ENCODE measurements at regions not wholly inside any gene's neighbourhood (a gene's known extent, or its start where the extent isn't known, plus 50 kb on each side); places are given as distances from the start of the nearest gene placed in this dataset.

- no peak for DNase-seq
These were observed 427.1 kb upstream of the C2CD4B start for GRCh38 chr15:62591842-62592838.

- DNase-seq = no peak
These were observed 427.8 kb upstream of the C2CD4B start for GRCh38 chr15:62592920-62593319.

- DNase-seq = no peak
These were observed 428.8 kb upstream of the C2CD4B start for GRCh38 chr15:62593681-62594399.

GRCh38 chr15:62598217-62598616 is 433.1 kb upstream of the C2CD4B start:
- no peak for DNase-seq

GRCh38 chr15:62599791-62600777 is 435.0 kb upstream of the C2CD4B start:
- no peak for DNase-seq

- no peak for DNase-seq
These were observed 436.9 kb upstream of the C2CD4B start for GRCh38 chr15:62601777-62602545.

- DNase-seq = no peak
These were observed 438.7 kb upstream of the C2CD4B start for GRCh38 chr15:62603742-62604141.

GRCh38 chr15:62605282-62605681 is 437.3 kb upstream of the TPM1 start:
- no peak for DNase-seq

- DNase-seq = no peak
These were observed 436.0 kb upstream of the TPM1 start for GRCh38 chr15:62606376-62607113.

GRCh38 chr15:62607114-62607462 is 435.5 kb upstream of the TPM1 start:
- no peak for DNase-seq

- no peak for DNase-seq
These were observed 434.9 kb upstream of the TPM1 start for GRCh38 chr15:62607643-62608042.

GRCh38 chr15:62608369-62608768 is 434.2 kb upstream of the TPM1 start:
- no peak for DNase-seq

- no peak for DNase-seq
These were observed 432.2 kb upstream of the TPM1 start for GRCh38 chr15:62610265-62610869.

GRCh38 chr15:62611002-62611401 is 431.5 kb upstream of the TPM1 start:
- no peak for DNase-seq

GRCh38 chr15:62612183-62612733 is 430.3 kb upstream of the TPM1 start:
- DNase-seq = no peak

- no peak for DNase-seq
These were observed 429.8 kb upstream of the TPM1 start for GRCh38 chr15:62612771-62613170.

GRCh38 chr15:62616746-62617145 is 425.8 kb upstream of the TPM1 start:
- no peak for DNase-seq

- DNase-seq = no peak
These were observed 424.8 kb upstream of the TPM1 start for GRCh38 chr15:62617741-62618140.

GRCh38 chr15:62618432-62618831 is 424.1 kb upstream of the TPM1 start:
- no peak for DNase-seq

- no peak for DNase-seq
These were observed 423.6 kb upstream of the TPM1 start for GRCh38 chr15:62618846-62619504.

All from activated naive CD4-positive, alpha-beta T cell (primary cell).